ENCODE measurements at regions not wholly inside any gene's neighbourhood (a gene's known extent, or its start where the extent isn't known, plus 50 kb on each side); places are given as distances from the start of the nearest gene placed in this dataset.

- H3K27ac ChIP-seq (ENCODE audit: extremely low read depth, low read depth, low read length): no peak overlapping the region
- H3K4me3 ChIP-seq (ENCODE audit: low read depth, low read length): no peak overlapping the region
- CTCF ChIA-PET: interaction anchor here (0.6 kb wide), 1 partner anchor 970 kb away, joined by 3 read pairs; no protein-coding TSS in a partner anchor
- POLR2A ChIA-PET: no interaction called here
- no peaks in the 10 kb centered on the region for H3K36me3 ChIP-seq (ENCODE audit: control insufficient read depth in 2 of 2, insufficient read depth in 1 of 2, low read length in 2 of 2)
- no peaks in the 10 kb centered on the region for H3K4me1 ChIP-seq (ENCODE audit: control insufficient read depth, insufficient read depth, low read length)
- TF ChIP-seq ZEB2 (tag by site-specific recombination; IDR thresholded peaks at IDR 0.05) (no peak), BCL11B (tag by site-specific recombination; IDR thresholded peaks at IDR 0.05; ENCODE audit: low read depth) (no peak), ZNF677 (tag by site-specific recombination; IDR thresholded peaks at IDR 0.05) (no peak), PRDM4 (tag by site-specific recombination; IDR thresholded peaks at IDR 0.05) (no peak), ZNF169 (tag by site-specific recombination; IDR thresholded peaks at IDR 0.05) (no peak), ZFP3 (tag by site-specific recombination; IDR thresholded peaks at IDR 0.05; ENCODE audit: low read depth) (no peak), ZNF600 (tag by site-specific recombination; IDR thresholded peaks at IDR 0.05) (no peak), ZNF544 (tag by site-specific recombination; IDR thresholded peaks at IDR 0.05) (no peak), ZNF664 (tag by site-specific recombination; IDR thresholded peaks at IDR 0.05) (no peak), BCL11A (tag by site-specific recombination; IDR thresholded peaks at IDR 0.05; ENCODE audit: low read depth) (no peak), ZBTB7A (tag by site-specific recombination; IDR thresholded peaks at IDR 0.05; ENCODE audit: low read depth) (no peak), ZNF704 (tag by site-specific recombination; IDR thresholded peaks at IDR 0.05) (no peak), TCF7L2 (IDR thresholded peaks at IDR 0.05; ENCODE audit: borderline replicate concordance, low read depth, low read length) (no peak), ZNF121 (tag by site-specific recombination; IDR thresholded peaks at IDR 0.05) (no peak), ZNF654 (tag by site-specific recombination; IDR thresholded peaks at IDR 0.05; ENCODE audit: low read depth) (no peak), ZNF335 (tag by site-specific recombination; conservative IDR thresholded peaks at IDR 0.05) (no peak), ATF2 (tag by site-specific recombination; IDR thresholded peaks at IDR 0.05; ENCODE audit: low read depth) (no peak), ZBTB48 (tag by site-specific recombination; IDR thresholded peaks at IDR 0.05) (no peak), ZNF324 (tag by site-specific recombination; IDR thresholded peaks at IDR 0.05) (no peak), ZBTB49 (tag by site-specific recombination; IDR thresholded peaks at IDR 0.05; ENCODE audit: low read depth) (no peak)
- H3K9me3 ChIP-seq (ENCODE audit: control insufficient read depth, insufficient read depth, low read depth, low read length): no peaks in the 10 kb centered on the region
Observed at GRCh38 chr14:84566109-84566508, 963.8 kb upstream of the FLRT2 start.
